Fibroblast of mammary gland (primary cell): ENCODE measurements at regions not wholly inside any gene's neighbourhood (a gene's known extent, or its start where the extent isn't known, plus 50 kb on each side); places are given as distances from the start of the nearest gene placed in this dataset.

Experiments used
- DNase-seq: peaks from one replicate; pipeline ENCODE4 v3.0.0-alpha.2; 2010; ENCODE audit warnings: low read depth
- H3K4me3 ChIP-seq: 2 replicates; pipeline ENCODE4 v1.5.1; 2011; ENCODE audit warnings: low read depth, mild to moderate bottlenecking, low read length, moderate library complexity; ENCODE audit not compliant: control insufficient read depth
- CTCF ChIP-seq: conservative IDR thresholded peaks from 2 replicates; pipeline ENCODE4 v1.5.1; 2011; ENCODE audit warnings: low read depth, low read length, inconsistent platforms; ENCODE audit not compliant: control insufficient read depth, insufficient read depth

GRCh38 chr9:87193925-87194868, 246.9 kb upstream of the GAS1 start:
- H3K4me3 ChIP-seq: no peak overlapping the region
- TF ChIP-seq CTCF: no peak
- peak; percentile 95 for DNase-seq

- TF ChIP-seq CTCF: no peak
- DNase-seq: peak; percentile 64
- H3K4me3 ChIP-seq: no peak overlapping the region
These were observed 248.0 kb upstream of the GAS1 start for GRCh38 chr9:87195306-87195705.

GRCh38 chr9:87197349-87198130, 250.2 kb upstream of the GAS1 start:
- no peak for TF ChIP-seq CTCF
- DNase-seq: peak; percentile 53
- H3K4me3 ChIP-seq: no peak overlapping the region

- DNase-seq: peak; percentile 73
- H3K4me3 ChIP-seq: no peak overlapping the region
- no peak for TF ChIP-seq CTCF
These were observed 251.4 kb upstream of the GAS1 start for GRCh38 chr9:87198716-87199115.

GRCh38 chr9:87199278-87199677, 252.0 kb upstream of the GAS1 start:
- H3K4me3 ChIP-seq: no peak overlapping the region
- no peak for DNase-seq
- TF ChIP-seq CTCF: no peak

- no peak overlapping the region for H3K4me3 ChIP-seq
- no peak for DNase-seq
- no peak for TF ChIP-seq CTCF
These were observed 252.5 kb upstream of the GAS1 start for GRCh38 chr9:87199782-87200181.
